HepG2 (cell line): ENCODE measurements at regions not wholly inside any gene's neighbourhood (a gene's known extent, or its start where the extent isn't known, plus 50 kb on each side); places are given as distances from the start of the nearest gene placed in this dataset.

Experiments
- CBX2 ChIP-seq, 2 experiments: fragments of 200-600 bp in 1 of 2; sonication (generic); formaldehyde crosslinking in 1 of 2; IDR thresholded peaks; 2 replicates each; pipeline versions ENCODE4 v1.7.0 to v1.8.1; 2018 to 2022; ENCODE audit warnings: low read depth in 2 of 2, low read length in 1 of 2, mild to moderate bottlenecking in 1 of 2, missing genetic modification reagents in 1 of 2
- EZH2 ChIP-seq: conservative IDR thresholded peaks from 2 replicates; pipeline ENCODE4 v1.6.1; 2012; ENCODE audit warnings: mild to moderate bottlenecking, low read depth, low read length, moderate library complexity
- GPBP1L1 ChIP-seq: sonication (generic); formaldehyde crosslinking; IDR thresholded peaks from 2 replicates; pipeline ENCODE4 v1.5.0; 2020; ENCODE audit warnings: mild to moderate bottlenecking, missing genetic modification reagents
- NBN ChIP-seq: fragments of 450-650 bp; conservative IDR thresholded peaks from 2 replicates; pipeline ENCODE4 v1.6.1; 2017
- POLR2AphosphoS5 ChIP-seq: IDR thresholded peaks from 2 replicates; pipeline ENCODE4 v1.6.1; 2012; ENCODE audit warnings: low read depth, low read length
- SALL1 ChIP-seq: sonication (generic); formaldehyde crosslinking; IDR thresholded peaks from 2 replicates; pipeline ENCODE4 v1.8.0; 2022; ENCODE audit warnings: mild to moderate bottlenecking, missing genetic modification reagents
- XRCC5 ChIP-seq: fragments of 200-400 bp; formaldehyde crosslinking; optimal IDR thresholded peaks from 2 replicates; pipeline ENCODE3; 2017; ENCODE audit warnings: mild to moderate bottlenecking, low read length
- ZEB1 ChIP-seq: IDR thresholded peaks from 2 replicates; pipeline ENCODE4 v1.6.1; 2012; ENCODE audit warnings: mild to moderate bottlenecking, low read depth, inconsistent platforms; ENCODE audit not compliant: insufficient replicate concordance
- ZNF121 ChIP-seq: sonication (generic); formaldehyde crosslinking; IDR thresholded peaks from 2 replicates; pipeline ENCODE4 v1.5.0; 2020; ENCODE audit warnings: mild to moderate bottlenecking, missing genetic modification reagents
- ZNF263 ChIP-seq: sonication (generic); formaldehyde crosslinking; IDR thresholded peaks from 2 replicates; pipeline ENCODE4 v1.4.0; 2020; ENCODE audit warnings: missing genetic modification reagents
- ZNF563 ChIP-seq: sonication (generic); formaldehyde crosslinking; IDR thresholded peaks from 2 replicates; pipeline ENCODE4 v1.8.0; 2022; ENCODE audit warnings: mild to moderate bottlenecking, moderate library complexity, missing genetic modification reagents
- ZNF639 ChIP-seq: conservative IDR thresholded peaks from 2 replicates; pipeline ENCODE4 v1.6.1; 2018; ENCODE audit warnings: missing genetic modification reagents
- ZNF740 ChIP-seq: sonication (generic); formaldehyde crosslinking; IDR thresholded peaks from 2 replicates; pipeline ENCODE4 v1.4.0; 2020; ENCODE audit warnings: missing genetic modification reagents
- TF ChIP-seq, protein P1 (sequence below): IDR thresholded peaks from 2 replicates; pipeline ENCODE4 v1.6.1; 2012; ENCODE audit warnings: inconsistent platforms
- TF ChIP-seq, protein P2 (sequence below): sonication (generic); formaldehyde crosslinking; conservative IDR thresholded peaks from 2 replicates; pipeline ENCODE4 v1.8.0; 2022; ENCODE audit warnings: mild to moderate bottlenecking, moderate library complexity, missing genetic modification reagents
- TF ChIP-seq, protein P3 (sequence below): sonication (generic); formaldehyde crosslinking; IDR thresholded peaks from 2 replicates; pipeline ENCODE4 v1.5.1; 2020; ENCODE audit warnings: mild to moderate bottlenecking, missing genetic modification reagents, moderate library complexity
- TF ChIP-seq, protein P4 (sequence below): sonication (generic); formaldehyde crosslinking; IDR thresholded peaks from 2 replicates; pipeline ENCODE4 v1.9.0; 2022; ENCODE audit warnings: missing genetic modification reagents, mild to moderate bottlenecking, borderline replicate concordance

- TF ChIP-seq, protein P1, sequence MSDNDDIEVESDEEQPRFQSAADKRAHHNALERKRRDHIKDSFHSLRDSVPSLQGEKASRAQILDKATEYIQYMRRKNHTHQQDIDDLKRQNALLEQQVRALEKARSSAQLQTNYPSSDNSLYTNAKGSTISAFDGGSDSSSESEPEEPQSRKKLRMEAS, result peak; percentile 35; the same call in 1 of the 2 replicates
- TF ChIP-seq CBX2 (IDR thresholded peaks at IDR 0.05; ENCODE audit: low read depth, low read length) (no peak), CBX2 (CRISPR knock-in tag; IDR thresholded peaks at IDR 0.05; ENCODE audit: low read depth) (0 out of 2 replicates have a peak, but pooled peaks have one; percentile 17), XRCC5 (no peak), NBN (no peak), ZNF121 (CRISPR knock-in tag) (0 out of 2 replicates have a peak, but pooled peaks have one; percentile 11), POLR2AphosphoS5 (no peak), GPBP1L1 (CRISPR knock-in tag) (no peak), ZNF740 (CRISPR knock-in tag) (0 out of 2 replicates have a peak, but pooled peaks have one; percentile 40), EZH2 (no peak), ZNF563 (0 out of 2 replicates have a peak, but pooled peaks have one; percentile 39), ZEB1 (no peak), ZNF639 (no peak), ZNF263 (CRISPR knock-in tag) (no peak), SALL1 (CRISPR knock-in tag) (peak; percentile 48)
- TF ChIP-seq, protein P2, sequence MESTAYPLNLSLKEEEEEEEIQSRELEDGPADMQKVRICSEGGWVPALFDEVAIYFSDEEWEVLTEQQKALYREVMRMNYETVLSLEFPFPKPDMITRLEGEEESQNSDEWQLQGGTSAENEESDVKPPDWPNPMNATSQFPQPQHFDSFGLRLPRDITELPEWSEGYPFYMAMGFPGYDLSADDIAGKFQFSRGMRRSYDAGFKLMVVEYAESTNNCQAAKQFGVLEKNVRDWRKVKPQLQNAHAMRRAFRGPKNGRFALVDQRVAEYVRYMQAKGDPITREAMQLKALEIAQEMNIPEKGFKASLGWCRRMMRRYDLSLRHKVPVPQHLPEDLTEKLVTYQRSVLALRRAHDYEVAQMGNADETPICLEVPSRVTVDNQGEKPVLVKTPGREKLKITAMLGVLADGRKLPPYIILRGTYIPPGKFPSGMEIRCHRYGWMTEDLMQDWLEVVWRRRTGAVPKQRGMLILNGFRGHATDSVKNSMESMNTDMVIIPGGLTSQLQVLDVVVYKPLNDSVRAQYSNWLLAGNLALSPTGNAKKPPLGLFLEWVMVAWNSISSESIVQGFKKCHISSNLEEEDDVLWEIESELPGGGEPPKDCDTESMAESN (CRISPR knock-in tag), result no peak
- TF ChIP-seq, protein P3, sequence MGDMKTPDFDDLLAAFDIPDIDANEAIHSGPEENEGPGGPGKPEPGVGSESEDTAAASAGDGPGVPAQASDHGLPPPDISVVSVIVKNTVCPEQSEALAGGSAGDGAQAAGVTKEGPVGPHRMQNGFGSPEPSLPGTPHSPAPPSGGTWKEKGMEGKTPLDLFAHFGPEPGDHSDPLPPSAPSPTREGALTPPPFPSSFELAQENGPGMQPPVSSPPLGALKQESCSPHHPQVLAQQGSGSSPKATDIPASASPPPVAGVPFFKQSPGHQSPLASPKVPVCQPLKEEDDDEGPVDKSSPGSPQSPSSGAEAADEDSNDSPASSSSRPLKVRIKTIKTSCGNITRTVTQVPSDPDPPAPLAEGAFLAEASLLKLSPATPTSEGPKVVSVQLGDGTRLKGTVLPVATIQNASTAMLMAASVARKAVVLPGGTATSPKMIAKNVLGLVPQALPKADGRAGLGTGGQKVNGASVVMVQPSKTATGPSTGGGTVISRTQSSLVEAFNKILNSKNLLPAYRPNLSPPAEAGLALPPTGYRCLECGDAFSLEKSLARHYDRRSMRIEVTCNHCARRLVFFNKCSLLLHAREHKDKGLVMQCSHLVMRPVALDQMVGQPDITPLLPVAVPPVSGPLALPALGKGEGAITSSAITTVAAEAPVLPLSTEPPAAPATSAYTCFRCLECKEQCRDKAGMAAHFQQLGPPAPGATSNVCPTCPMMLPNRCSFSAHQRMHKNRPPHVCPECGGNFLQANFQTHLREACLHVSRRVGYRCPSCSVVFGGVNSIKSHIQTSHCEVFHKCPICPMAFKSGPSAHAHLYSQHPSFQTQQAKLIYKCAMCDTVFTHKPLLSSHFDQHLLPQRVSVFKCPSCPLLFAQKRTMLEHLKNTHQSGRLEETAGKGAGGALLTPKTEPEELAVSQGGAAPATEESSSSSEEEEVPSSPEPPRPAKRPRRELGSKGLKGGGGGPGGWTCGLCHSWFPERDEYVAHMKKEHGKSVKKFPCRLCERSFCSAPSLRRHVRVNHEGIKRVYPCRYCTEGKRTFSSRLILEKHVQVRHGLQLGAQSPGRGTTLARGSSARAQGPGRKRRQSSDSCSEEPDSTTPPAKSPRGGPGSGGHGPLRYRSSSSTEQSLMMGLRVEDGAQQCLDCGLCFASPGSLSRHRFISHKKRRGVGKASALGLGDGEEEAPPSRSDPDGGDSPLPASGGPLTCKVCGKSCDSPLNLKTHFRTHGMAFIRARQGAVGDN (CRISPR knock-in tag), result peak; percentile 80
- TF ChIP-seq, protein P4, sequence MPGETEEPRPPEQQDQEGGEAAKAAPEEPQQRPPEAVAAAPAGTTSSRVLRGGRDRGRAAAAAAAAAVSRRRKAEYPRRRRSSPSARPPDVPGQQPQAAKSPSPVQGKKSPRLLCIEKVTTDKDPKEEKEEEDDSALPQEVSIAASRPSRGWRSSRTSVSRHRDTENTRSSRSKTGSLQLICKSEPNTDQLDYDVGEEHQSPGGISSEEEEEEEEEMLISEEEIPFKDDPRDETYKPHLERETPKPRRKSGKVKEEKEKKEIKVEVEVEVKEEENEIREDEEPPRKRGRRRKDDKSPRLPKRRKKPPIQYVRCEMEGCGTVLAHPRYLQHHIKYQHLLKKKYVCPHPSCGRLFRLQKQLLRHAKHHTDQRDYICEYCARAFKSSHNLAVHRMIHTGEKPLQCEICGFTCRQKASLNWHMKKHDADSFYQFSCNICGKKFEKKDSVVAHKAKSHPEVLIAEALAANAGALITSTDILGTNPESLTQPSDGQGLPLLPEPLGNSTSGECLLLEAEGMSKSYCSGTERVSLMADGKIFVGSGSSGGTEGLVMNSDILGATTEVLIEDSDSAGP, result 0 out of 2 replicates have a peak, but pooled peaks have one; percentile 25
These were observed 105.0 kb downstream of the LEPR start (continued) for GRCh38 chr1:65525266-65526048.
